Activated CD4-positive, alpha-beta T cell treated with anti-CD3 and anti-CD28 coated beads, Interleukin-2, amount 50 U/mL, for 1 hour (primary cell): ENCODE measurements at regions not wholly inside any gene's neighbourhood (a gene's known extent, or its start where the extent isn't known, plus 50 kb on each side); places are given as distances from the start of the nearest gene placed in this dataset.

Experiments used
- DNase-seq: peaks from one replicate; pipeline ENCODE4 v3.0.0-alpha.2; 2020

- no peak for DNase-seq
Observed at GRCh38 chr17:71316176-71316897, 804.5 kb upstream of the SOX9 start.

- no peak for DNase-seq
Observed at GRCh38 chr17:71320009-71320796, 800.6 kb upstream of the SOX9 start.

GRCh38 chr17:71325117-71325516 is 795.7 kb upstream of the SOX9 start:
- DNase-seq, result no peak

- DNase-seq, result no peak
Observed at GRCh38 chr17:71325886-71326285, 794.9 kb upstream of the SOX9 start.

GRCh38 chr17:71327376-71328059 is 793.3 kb upstream of the SOX9 start:
- DNase-seq, result no peak

GRCh38 chr17:71329310-71330098 is 791.3 kb upstream of the SOX9 start:
- no peak for DNase-seq

- DNase-seq, result no peak
Observed at GRCh38 chr17:71330099-71330375, 790.8 kb upstream of the SOX9 start.

- no peak for DNase-seq
Observed at GRCh38 chr17:71331754-71332325, 789.0 kb upstream of the SOX9 start.

GRCh38 chr17:71334048-71334751 is 786.6 kb upstream of the SOX9 start:
- no peak for DNase-seq

- DNase-seq, result no peak
Observed at GRCh38 chr17:71335212-71335611, 785.6 kb upstream of the SOX9 start.

GRCh38 chr17:71337938-71338337 is 782.9 kb upstream of the SOX9 start:
- DNase-seq, result no peak

GRCh38 chr17:71338396-71338795 is 782.4 kb upstream of the SOX9 start:
- DNase-seq, result no peak

GRCh38 chr17:71339206-71339605 is 781.6 kb upstream of the SOX9 start:
- DNase-seq, result no peak

GRCh38 chr17:71342737-71343136 is 778.1 kb upstream of the SOX9 start:
- no peak for DNase-seq

- DNase-seq, result no peak
Observed at GRCh38 chr17:71349908-71350600, 770.8 kb upstream of the SOX9 start.

- no peak for DNase-seq
Observed at GRCh38 chr17:71360301-71360700, 760.5 kb upstream of the SOX9 start.

GRCh38 chr17:71361656-71362450 is 759.0 kb upstream of the SOX9 start:
- DNase-seq, result no peak

- no peak for DNase-seq
Observed at GRCh38 chr17:71363661-71364060, 757.2 kb upstream of the SOX9 start.

GRCh38 chr17:71371809-71372208 is 749.0 kb upstream of the SOX9 start:
- no peak for DNase-seq

GRCh38 chr17:71375948-71376347 is 744.9 kb upstream of the SOX9 start:
- DNase-seq, result no peak

- no peak for DNase-seq
Observed at GRCh38 chr17:71376933-71377332, 743.9 kb upstream of the SOX9 start.
